ENCODE measurements at regions not wholly inside any gene's neighbourhood (a gene's known extent, or its start where the extent isn't known, plus 50 kb on each side); places are given as distances from the start of the nearest gene placed in this dataset.

DNA sequence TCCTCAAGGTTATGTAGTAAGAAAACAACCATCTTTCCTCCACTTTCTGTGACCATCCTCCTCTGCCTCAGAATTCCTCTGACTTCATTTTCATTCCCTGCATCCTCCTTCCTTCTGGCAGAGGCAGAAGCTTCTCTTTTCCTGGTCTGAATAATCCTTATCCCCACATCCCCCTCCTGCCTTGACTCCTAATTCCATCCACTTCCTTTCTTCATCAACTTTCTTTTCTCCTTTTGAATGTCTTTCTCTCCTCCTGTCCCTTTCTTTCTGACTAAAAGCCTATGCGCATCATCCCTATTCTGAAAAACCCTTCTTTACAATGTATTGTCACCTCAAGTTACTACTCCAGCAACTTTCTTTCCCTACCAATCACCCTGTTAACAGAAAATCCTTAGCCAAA lies 79.0 kb downstream of the CDO1 start:
- TF ChIP-seq POLR2AphosphoS5 (IDR thresholded peaks at IDR 0.05; ENCODE audit: borderline replicate concordance, low read depth, low read length) (no peak), EZH2 (IDR thresholded peaks at IDR 0.05) (no peak)

Measured in SK-N-MC (cell line).